HG03159 (cell line): ENCODE measurements at regions not wholly inside any gene's neighbourhood (a gene's known extent, or its start where the extent isn't known, plus 50 kb on each side); places are given as distances from the start of the nearest gene placed in this dataset.

ENCODE experiments used
- ATAC-seq: cut with Tn5 transposase; IDR thresholded peaks from one replicate; pipeline ENCODE4 v1.9.1; 2021; ENCODE audit warnings: mild to moderate bottlenecking, moderate library complexity; ENCODE audit not compliant: unreplicated experiment

DNA sequence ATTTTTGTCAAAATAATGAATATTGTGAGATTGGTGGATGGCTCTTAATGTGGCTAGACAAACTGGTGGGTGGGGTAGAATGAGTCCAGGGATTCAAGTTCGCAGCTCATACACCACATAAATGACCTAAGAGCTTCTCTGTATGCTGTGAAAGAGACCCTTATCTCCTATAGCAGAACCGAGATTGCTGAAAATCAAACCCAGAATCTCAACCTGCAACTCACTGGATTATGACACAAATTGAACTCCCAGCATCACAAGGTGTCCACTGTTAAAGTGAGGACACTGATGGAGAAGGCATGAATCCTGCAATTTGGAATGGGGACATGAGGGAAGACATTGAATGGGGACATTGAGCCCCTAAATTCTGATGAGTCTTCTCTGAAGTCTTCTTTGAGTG lies 51.3 kb upstream of the CNKSR3 start:
- no peak for ATAC-seq

DNA sequence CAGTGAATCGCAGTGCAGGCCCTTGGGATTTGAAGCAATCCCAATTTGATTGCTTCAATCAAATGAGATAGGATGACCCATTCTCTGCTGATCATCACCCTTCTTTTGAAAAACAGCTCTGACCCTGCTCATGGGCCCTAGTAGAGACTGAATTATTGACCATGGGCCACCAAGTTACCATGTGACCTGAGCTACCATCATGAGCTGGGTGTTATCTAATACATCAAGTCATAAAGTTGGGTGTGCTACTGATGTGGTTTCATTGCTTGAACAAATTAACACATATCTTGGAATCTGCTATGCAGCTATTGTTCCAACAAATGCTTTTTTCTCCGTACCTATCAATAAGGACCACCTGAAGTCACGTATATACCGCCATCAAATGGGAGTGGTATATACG lies 54.8 kb upstream of the CNKSR3 start:
- ATAC-seq = no peak

DNA sequence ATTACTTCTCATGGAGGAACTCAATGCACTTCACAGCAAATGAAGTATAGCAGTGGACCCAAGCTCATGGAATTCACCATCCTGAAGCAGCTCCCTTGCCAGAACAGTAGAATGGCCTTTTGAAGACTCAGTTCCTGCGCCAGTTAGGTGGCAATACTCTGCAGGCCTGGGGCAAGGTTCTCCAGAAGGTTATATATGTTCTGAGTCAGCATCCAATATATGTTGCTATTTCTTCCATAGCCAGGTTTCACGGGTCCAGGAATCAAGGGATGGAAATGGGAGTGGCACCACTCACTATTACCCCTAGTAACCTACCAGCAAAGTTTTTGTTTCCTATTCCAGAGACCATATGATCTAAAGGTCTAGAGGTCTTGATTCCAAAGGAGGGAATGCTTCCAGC lies 56.4 kb upstream of the CNKSR3 start:
- no peak for ATAC-seq

DNA sequence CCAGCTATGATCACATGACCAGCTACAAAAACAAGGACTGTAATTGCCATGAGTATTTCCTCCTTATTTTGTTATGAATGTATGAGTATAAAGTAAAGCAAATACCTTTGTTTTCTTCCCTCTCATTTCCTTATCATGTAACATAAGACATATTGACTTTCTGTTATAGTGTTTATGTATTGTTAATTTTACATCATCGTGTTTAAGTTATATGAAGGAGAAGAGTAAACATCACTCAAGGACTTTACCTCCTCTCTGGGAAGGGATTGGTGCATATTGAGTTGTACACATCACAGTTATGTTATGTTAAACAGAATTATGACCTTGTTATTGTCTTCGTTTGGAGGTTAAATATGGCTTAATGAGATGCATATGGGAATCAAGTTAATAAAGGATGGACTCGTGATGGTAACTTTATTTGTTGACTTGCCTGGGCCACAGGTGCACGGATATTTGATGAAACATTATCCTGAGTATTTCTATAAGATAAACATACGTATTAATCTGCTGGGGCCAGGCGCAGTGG lies 57.3 kb upstream of the CNKSR3 start:
- no peak for ATAC-seq

DNA sequence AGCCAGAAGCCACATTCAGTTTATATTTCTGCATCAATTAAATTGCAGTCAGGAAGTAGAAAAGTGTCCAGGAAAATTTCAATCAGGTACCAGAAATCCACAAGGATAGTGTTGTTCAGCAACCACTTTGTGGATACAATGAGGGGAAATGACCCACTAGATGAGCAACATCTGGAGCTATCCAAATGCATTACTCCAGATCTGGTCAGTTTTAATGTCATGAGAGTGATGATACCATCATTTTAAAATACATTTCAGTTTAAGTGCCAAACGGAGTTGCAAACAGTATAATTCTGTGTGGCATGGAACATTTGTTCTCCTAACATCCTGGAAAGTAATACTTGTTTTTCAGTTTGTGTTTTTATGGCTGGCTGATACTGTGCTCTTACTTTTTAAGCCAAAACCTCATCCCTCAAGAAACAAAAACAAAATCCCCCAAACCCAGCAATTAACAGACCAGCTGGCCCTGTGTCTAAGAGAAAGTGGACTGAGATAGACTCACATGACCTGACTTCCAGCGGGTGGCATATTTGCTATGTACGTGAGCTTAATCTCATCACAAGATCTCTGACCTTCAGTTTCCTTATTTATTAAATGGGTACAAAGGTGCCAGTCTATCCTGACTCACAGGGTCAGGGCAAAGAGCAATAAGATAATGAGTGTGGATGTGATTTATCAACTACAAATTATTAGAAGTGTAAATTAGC lies 58.8 kb upstream of the CNKSR3 start:
- no peak for ATAC-seq

DNA sequence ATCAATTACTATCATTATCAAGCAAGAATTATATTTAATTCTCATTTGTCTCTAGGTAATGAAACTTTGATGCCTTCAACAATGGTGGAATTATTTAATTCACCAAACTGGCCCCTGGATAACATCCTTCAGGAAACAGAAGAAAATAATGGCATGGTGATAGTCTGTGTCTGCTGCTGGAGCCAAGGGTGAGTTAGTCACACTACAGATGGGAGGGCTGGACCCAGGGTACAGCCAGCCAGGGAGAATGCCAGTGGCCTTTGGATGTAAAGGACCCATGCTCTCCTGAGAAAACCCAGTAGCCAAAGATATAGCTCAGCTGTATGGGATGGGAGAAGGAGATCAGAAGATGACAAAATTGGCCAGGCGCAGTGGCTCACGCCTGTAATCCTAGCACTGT lies 60.0 kb upstream of the CNKSR3 start:
- no peak for ATAC-seq

DNA sequence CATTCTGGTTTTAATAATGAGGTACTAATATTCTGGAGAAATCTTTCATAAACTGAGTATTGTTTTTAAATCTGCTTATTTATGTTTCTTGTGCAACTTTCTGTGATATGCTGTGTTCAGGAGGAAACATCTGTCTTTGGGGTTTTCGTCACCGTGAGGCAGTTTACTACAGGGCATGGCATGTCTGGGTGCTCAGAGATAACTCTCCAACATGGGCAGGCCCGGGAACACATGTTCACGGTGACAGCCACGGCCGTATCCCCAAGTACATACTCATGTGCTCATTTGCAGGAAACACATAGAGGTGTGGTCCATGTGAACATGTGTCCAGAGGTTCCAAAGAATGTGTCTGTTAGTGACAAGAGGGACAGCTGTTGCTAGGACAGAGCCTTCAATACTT lies 62.1 kb upstream of the CNKSR3 start:
- ATAC-seq = no peak

DNA sequence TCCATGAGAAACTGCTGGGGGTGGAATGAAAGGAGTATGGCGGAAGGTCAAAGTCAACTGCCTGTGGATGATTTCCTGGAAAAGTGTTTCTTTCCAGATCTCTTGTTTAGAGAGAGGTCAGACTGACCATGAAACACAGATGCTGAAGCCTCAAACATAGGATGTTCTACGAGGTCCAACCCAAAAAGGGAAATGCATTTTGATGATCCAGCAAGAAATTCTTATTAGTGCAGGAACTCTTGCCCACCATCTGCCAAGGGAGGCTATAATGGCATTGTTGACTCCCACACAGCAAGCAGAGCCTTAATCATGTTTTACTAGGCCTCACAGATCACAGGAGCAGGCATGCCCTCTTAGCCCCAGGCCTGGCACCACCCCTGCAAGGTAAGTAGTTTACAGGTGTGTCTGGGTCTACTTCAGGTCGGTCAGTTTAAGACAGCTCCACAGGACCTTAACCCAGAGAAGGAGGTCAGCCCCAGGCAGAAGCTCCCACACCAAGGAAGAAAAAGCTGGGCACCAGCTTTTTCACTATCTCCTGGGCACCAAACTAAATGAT lies 67.6 kb upstream of the CNKSR3 start:
- ATAC-seq = no peak

DNA sequence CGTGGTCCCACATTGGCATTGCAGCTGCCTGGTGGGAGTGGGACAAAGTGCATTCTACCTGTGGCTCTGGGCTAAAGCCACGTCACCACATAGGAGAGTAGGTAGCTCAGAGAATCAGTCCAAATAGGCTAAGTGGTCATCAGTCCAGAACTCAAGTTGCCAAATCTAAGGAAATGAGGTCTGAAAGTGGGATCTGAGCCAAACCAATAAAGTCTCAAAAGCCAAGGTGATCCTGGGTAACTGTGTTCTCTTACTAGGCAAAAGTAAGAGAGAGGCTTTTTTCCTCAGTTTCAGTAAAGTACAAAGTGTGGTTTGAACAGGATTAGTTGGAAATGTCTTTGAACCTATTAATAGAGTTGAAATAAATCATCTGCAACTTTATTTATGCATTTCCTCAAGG lies 68.6 kb upstream of the CNKSR3 start:
- no peak for ATAC-seq

DNA sequence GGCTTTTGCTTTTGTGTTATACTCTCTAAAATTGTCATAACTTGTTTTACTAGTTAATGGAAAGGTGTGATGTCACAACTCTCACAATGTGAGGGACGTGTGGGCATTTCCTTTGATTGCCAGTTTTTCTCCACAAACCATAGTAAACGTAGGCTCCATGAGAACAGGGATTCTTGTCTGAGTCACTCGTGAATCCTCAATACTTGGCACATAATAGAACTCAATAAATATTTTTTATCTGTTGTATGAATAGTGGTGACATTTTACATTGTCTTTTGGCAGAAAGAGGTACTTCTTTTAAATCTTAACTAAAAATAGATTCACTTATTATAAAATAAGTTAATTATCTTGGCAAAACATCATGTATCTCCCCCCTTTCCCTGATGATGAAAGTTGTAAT lies 69.0 kb upstream of the CNKSR3 start:
- ATAC-seq = no peak

DNA sequence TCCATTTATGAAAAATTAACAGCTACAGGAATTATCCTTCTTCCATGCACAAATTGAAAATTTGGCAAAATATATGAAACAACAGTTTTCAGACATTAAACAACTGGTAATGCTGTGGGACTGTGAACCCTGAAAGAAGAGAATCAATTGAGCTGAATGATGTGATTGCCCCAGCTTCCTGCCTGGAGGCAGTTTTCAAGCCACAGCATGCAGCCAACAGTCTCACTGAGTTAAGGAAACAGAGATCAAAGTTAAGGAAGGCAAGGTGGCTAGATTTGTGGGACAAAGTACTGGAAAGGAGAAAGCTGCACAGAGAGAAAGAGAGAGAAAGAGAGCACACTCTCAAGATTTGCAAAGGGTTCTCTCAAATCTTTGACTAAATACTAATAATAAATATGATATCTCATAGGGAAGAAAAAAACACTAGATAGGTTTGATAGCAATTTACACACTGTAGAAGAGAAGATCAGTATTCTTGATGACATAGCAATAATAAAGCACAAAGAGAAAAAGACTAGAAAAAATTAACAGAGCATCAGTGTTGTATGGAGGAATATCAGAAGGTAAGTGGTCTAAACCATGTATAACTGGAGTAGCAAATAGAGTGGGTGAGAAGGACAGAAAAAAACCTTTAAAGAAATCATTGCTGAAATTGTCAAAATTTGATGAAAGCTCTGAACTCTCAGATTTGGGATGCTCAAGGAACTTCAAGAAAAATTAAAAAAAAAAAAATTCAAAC lies 70.1 kb upstream of the CNKSR3 start:
- ATAC-seq = no peak

DNA sequence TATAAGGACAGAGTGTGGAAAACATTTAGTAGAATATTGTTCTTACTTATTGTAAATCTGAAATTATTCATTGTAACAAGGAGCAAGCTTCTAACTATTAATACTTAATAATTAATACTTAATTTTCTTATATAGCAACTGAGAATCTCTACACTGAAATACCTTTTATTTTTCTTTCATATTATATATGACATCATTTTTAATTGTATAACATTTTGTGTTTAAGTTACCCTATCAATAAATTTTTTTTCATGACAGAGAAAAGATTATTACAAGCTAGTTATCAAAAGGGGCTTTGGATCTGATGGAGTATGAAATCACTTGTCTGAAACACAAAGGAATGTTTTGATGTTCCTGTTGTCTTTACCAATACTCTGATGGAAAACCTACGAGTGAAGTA lies 72.2 kb upstream of the CNKSR3 start:
- ATAC-seq = no peak

DNA sequence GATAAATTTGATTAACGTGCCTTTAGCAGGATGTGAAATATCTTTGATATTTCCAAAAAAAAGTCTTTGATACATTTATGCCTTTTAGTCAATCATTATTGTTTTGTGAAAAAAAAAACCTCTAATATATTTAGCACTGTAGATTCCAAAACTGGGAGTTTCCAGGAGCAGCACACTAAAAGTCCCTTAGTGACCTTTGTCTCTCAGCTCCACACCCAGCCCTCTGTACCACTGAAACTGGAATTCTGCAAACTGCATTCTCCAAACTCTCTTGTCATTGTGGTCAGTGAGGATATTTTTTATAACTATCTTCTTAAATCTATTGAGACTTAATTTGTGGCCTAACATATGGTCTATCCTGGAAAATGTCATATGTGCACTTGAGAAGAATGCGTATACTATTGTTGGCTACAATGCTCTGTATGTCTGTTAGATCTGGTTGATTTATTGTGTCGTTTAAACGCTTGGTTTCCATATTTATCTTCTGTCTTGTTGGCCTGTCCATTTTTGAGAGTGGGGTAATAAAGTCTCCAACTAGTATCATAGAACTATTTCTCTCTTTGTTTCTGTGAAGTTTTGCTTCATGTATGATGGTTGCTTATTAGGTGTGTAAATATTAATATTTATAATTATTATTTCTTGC lies 73.2 kb upstream of the CNKSR3 start:
- no peak for ATAC-seq

DNA sequence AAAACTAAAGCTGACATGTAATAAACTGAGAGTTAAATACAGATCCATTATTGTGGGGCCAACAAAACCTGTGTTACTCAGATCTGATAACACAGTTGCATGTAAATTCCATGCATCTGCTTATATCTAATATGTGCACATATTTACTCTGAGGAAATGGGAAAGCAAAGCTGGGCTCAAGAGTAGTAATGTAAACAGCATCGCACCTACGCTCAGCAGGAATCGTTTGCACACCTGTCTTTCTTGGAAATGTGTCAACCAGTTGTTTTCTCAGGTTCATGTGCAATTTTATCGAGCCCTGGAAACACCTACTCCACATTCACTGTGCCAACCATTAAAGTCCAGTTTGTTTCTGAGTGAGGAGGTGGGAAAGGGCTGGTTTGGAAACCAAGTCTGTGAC lies 80.3 kb upstream of the CNKSR3 start:
- no peak for ATAC-seq

DNA sequence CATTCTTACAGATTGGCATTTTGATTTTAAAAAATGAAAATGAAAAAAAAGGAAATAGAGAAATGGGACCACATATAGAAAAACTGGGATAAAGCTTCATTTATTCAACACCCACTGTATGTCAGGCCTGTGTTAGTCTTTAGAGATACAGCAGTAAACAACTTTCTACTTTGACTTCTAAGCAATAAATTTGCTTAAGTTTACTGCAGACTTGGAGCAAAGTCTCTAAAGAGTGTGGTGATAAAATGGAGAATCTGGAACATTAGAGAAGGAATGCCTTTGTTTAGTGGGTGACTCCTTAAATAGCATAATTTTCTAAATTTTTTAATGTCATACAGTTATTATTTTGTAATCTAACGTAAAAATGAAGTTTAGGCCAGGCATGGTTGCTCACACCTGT lies 80.7 kb upstream of the CNKSR3 start:
- no peak for ATAC-seq

DNA sequence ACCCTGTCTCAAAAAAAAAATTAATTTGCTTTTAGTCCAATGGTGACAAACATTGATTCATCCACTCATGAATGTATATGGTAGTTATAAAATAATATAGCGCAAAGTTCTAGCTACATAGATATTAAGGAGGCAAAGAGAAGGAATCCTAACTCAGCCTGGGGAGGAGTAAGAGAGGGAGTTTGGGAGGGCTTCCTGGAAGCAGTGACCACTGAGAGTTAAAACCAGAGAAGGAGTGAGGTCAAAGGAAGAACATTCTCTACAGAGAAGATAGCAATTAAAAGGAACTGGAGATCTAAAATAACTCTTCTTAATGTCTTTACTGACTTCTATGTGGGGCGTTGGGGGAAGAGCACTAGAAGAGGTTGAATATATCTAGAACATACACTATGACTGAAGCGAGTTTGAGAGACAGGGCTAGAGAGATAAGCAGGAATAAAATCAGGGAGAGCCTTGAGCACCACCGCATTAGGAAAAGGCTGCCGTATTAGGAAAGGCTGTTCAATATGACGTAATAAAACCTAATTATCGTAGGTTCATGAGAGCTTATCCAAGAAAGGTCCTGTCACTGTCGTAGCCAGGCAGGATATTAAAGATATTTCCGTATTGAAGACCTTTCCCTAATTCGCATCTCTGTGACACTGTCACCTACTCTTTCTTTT lies 81.8 kb upstream of the CNKSR3 start:
- no peak for ATAC-seq

DNA sequence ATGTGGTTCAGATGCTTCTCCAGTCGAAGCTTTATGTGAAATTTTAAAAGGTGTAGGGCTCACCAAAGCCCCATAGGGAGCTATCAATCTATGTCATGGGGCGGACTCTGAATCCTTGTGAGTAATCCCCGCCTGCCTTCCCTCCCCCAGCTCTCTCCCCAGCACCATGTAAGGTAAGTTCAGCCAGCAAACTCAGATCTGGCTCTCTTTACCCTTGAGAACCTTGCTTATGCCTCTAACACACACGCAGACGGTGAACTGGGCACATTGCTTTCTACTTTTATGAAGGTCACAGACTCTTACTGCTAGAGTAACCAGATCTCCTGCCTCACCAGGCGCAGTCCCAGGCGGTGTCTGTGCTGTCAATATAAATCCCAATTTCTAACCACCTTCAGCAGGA lies 82.6 kb upstream of the CNKSR3 start:
- no peak for ATAC-seq

DNA sequence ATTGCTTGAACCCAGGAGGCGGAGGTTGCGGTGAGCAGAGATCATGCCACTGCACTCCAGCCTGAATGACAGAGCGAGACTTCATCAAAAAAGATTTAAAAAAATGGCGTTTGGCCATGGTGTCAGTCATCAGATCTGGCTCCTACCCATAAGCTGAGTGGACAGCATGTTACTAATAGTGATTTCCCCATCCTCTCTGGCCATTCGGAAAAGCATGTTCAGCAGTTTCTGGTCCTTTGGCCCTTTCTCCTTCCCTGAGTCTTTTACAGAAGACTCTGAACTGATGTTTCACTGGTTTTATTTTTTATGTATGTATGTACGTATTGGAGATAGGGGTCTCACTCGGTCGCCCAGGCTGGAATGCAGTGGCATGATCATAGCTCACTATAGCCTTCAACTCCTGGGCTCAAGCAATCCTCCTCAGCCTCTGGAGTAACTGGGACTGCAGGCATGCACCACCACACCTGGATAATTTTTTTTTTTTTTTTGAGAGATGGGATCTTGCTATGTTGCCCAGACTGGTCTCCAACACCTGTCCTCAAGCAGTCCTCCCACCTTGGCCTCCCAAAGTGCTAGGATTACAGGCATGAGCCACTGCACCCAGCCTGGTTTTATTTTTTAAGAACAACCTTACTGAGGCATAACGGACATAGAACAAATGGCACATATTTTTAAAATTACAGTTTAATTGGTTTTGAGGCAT lies 84.2 kb upstream of the CNKSR3 start:
- no peak for ATAC-seq

DNA sequence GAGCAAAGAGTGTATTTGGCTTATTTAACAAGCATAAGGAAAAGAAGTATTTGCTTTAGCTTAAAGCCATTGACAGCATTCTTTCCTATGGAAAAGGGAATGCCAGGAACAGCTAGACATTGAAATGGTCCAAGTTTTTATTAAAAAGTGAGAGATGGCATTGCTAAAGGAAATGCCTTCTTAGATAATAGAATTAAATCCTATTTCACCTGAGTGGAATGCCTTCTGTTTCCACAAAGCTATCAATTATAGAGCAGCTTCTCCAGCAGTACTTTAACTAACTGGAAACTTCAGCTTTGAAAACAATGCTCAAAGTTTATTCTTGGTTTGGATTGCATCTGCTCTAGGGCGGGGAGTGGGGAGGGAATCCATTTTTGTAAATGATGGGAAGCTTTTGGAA lies 85.1 kb upstream of the CNKSR3 start:
- no peak for ATAC-seq

DNA sequence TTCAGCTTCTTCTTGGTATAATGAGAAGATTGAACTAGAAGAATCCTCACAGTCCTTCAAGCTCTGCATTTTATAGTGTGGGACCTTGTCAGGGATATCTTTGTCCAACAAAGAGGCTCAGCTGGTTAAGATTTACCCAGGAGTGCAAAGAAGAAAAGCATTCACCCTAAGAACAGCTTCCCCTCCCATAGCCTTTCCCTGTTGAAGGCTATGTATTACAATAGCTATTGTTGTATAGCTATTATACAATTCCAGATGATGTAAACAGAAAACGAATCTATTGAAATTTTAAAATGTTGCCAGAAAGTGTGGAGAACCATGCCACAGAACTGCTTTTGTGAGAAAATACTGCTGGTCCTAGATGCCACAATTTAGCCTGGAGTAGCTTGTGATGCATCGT lies 85.5 kb upstream of the CNKSR3 start:
- ATAC-seq = no peak

DNA sequence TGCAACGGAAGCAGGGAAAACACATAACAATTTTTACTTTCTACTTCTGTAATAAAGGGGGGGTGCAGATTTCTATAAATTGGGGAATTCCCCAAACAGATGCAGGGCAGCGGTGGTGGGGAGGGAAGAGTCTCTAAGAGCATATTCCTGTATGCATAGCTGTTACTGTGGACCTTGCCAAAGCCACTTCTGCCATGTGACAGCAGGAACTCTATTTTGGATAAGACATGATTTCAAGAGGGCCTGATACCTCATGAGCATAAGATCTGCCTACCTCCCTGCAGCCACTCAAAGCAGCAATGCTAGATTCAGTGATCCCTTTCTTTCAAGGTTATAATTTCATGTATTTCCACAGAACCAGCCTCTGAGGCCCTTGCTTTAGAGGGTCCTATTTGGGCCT lies 86.2 kb upstream of the CNKSR3 start:
- ATAC-seq = no peak
